HS-27A (cell line): ENCODE measurements at regions not wholly inside any gene's neighbourhood (a gene's known extent, or its start where the extent isn't known, plus 50 kb on each side); places are given as distances from the start of the nearest gene placed in this dataset.

Experiments
- DNase-seq: peaks from one replicate; pipeline ENCODE4 v3.0.0-alpha.2; 2012; ENCODE audit warnings: low read depth, missing footprints

GRCh38 chr2:226077841-226078240 lies 678.3 kb downstream of the NYAP2 start:
- no peak for DNase-seq

DNA sequence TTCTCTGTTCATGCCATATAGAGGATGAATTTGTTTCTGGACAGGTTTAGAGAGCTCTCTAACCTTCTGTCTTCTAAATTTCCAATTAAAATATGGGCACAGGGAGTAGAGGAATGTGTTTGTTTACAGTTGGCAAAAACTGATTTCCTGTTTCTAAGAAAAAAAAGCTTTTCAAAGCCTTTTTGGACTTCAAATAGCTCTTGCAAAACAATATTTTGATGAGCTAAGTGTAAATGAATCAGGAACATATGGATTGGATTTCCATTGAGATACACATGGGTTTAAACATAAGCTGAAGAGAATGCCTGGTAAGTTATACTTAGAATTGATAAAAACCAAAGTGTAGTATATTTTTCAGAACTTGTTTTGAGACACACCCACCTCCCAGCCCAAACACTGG lies 677.5 kb downstream of the NYAP2 start:
- DNase-seq: no peak

GRCh38 chr2:226076529-226076928 lies 677.0 kb downstream of the NYAP2 start:
- DNase-seq: no peak

DNA sequence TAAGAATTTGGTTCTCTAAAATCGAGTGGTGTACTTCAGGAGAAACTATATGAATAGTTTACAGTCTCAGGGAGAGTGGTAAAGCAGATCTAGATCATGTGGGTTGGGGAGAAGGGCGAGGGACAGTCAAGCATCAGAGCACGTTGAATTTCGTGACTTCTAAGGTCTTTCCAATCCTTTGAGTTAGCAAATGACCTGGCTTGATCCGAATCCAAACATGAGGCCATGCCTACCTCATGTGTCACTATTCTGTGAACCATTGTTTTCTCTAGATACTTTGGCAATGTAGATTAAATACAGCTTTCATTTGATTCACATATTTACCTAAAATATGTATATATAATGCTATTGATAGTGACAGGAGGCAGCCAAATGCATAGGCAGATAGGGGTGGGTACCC lies 674.9 kb downstream of the NYAP2 start:
- no peak for DNase-seq

DNA sequence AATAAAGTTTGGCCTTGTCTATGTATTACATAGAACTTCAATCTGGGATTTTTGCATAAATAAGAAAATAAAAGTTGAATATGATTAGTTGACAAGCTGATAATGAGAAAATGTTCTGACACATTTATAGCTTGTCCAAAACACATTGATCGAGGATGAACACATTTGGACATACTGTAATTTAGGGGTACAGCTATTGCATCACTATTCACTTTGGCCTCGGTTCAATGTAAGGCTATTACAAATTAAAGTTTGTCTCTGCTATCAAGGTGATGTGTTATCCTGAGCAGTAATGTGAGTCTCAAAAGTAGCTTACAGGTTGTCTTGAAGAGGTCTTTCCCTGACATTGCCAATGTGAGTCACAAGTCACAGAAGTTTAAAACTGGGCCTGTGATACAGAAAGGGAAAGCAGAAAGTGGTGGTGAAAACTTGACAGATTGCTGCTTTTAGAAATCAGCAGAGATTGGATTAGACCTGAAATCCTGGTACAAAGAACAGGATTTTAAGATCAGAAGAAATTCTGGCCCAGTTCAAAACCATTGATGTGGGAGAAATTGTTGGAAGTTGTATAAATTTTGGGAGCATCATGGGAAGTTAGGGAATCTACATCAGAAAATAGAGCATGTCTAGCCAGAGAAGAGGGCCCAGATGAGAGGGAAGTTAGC lies 674.1 kb downstream of the NYAP2 start:
- DNase-seq: no peak

DNA sequence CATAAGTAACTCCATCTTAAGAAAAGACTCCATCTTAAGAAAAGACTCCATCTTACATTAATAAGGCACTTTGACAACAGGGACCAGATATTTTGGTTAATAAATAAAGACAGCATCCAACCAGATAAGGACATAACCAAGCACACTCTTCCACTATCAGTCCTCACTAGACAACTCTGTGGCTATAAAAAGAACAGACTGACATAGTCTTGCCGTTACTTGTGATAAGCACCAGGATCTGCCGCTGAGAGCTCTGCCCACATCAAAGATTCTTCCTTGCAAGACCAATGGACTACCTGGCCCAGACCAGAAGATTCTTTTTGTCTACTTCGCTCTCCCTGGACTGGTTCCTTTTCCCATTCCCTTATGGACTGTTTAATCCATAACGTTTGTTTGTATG lies 667.4 kb downstream of the NYAP2 start:
- DNase-seq: no peak

- no peak for DNase-seq
These were observed 666.9 kb downstream of the NYAP2 start for GRCh38 chr2:226066391-226066790.

DNA sequence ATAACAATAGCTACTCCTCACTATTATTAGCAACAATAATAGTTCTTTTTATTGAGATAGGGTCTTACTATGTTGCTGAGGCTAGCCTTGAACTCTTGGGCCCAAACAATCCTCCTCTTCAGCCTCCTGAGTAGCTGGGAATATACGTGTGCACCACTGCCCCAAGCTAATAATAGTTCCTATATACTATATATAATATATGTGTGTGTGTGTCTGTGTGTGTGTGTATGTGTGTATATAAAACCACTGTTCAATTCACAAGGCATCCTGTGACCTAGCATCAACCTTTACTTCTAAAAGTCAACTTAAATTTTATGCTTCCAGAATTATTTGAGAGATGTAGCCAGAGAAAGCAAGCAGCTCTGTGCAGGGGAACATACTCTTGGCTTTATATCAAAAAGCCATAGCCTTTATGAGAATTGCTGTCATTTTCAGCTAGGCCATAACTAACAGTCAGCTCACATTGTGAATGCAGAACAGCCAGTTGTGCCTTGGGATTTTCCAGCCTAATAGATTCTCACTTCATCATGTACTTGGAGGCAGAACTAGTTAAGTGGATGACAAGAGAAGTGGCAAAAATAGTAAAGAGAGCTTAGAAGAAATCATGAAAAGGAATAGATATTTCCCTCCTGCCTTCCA lies 665.5 kb downstream of the NYAP2 start:
- no peak for DNase-seq

DNA sequence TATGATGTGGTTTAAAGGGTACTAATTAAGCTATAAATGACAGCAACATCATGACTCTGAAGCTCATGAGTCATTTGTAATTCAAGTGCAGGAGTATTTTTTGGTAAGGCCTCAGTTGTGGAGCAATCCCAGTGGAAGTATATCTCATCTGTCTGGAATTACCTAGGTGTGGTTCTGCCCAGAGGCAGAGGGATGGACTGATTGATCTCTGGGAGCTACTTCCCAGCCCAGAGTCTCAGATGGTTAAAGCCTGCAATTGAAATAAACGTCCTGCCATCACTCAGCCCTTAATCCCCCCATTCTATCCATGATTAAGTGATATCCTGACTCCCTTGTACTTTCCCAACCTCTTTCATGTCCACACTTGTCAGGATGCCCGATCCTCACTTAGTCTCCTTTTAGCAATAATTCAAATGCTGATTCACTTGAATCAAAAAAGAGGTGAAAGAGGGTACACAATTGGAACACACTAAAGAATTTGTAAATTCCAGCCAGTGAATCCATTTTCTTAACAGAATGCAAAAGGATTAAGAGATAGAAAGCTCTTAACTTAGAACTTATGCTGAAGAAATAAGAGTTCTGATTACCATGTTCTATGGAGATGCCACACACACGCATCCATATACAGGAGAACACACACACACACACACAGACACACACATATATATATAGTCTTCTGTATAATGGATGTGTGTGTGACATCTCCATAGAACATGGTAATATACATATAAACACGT lies 664.4 kb downstream of the NYAP2 start:
- no peak for DNase-seq

- DNase-seq: no peak
These were observed 660.6 kb downstream of the NYAP2 start for GRCh38 chr2:226059961-226060627.

GRCh38 chr2:226057914-226058313 lies 658.4 kb downstream of the NYAP2 start:
- no peak for DNase-seq

DNA sequence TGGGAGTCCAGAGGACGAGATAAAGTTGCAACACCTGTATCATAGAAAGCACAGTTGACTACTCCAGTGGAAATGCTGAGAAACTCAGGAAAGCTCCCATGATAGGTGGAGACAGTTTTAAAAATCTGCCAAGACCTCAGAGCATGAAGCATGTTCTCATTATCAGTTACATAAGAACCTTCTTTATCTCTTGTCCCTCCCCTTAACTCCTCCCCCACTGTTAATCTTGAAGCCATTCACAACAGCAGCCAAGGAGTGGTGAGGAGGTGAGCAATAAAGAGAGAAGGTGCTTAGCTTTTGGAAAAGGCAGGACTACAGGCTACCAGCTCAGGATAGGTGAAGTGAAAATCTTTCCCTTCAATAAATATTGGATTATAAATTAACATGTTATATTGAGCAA lies 657.9 kb downstream of the NYAP2 start:
- no peak for DNase-seq

DNA sequence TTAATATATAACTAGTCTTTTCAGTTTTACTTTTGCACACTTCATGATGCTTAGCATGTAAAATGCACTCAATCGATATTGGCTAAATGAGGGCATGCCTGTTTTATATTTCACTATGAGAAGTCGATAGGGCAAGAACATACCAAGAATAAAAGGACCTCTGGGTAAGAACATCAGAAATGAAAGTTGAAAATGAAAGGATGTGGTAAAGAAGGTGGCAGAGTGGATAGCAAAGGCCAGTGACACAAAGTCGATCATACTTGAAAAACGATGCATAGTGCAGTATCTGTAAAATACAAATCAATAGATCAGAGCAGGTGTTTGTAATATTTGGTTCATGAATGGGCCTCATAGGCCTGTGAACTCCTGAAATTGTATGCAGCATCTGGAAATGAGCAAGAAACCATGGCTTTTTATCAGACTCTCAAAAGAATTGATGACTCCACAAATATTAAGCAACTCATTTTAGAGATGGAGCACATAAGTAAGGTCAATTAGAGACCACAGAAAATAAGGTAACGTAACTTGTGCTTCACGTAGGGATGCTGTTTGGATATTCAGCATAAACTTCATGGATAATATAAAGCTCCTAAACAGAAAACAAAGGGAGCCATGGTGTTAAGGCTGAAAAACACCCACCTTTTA lies 653.4 kb downstream of the NYAP2 start:
- DNase-seq: no peak

- DNase-seq: no peak
These were observed 651.3 kb downstream of the NYAP2 start for GRCh38 chr2:226050822-226051221.

GRCh38 chr2:226048611-226049010 lies 649.1 kb downstream of the NYAP2 start:
- DNase-seq: no peak

- DNase-seq: no peak
These were observed 645.6 kb downstream of the NYAP2 start for GRCh38 chr2:226045080-226045479.

- no peak for DNase-seq
These were observed 640.9 kb downstream of the NYAP2 start for GRCh38 chr2:226040344-226040900.

DNA sequence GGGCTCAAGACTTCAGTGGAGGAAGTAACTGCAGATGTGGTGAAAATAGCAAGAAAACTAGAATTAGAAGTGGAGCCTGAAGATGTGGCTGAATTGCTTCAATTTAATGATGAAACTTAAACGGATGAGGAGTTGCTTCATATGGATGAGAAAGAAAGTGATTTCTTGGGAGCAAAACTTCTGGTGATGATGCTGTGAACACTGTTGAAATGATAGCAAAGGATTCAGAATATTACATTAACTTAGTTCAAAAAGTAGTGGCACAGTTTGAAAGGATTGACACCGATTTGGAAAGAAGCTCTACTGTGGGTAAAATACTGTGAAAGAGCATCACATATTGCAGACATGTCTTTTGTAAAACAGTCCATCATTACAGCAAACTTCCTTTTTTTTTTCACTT lies 638.0 kb downstream of the NYAP2 start:
- no peak for DNase-seq

GRCh38 chr2:226031647-226032501 lies 632.4 kb downstream of the NYAP2 start:
- no peak for DNase-seq

DNA sequence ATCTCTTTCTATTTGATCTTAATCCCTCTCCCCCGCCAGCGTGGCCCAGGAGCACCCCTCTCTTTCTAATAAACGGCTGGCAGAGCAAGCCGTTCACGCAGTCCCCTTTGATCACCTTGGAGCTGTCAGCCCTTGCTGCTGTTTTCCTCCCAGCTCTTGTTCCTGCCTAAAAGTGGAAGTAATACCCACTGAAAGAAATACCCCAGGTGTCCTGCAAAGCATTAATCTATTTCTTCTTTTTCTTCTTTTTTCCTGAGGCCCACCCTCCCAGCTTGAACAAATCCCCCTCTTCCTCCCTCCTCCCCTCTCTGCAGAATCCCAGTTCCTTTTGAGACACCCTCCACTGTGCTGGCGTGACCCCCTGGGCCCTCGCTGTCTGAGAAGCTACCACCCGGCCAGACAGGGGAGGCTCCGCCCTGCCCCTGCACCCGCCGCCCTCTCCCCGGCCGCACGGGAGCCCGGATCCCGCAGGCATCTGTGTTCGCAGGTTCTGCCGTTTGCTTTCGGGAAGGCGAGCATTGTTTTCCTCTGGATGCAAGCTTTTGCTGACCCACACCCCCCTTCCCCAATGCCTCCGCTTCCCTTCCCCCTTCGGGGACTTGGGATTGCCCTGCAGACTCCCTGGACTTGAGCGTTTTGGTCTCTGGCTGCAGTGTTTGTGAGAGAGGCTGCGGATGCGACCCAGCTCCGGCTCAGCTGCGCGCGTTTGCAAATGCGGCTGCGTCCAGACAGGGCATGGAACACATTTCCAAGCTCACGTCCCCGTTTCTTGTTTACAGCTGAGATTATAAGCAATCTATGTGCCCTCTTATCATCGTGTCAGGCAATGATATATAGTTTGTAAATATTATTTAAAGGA lies 631.5 kb downstream of the NYAP2 start:
- DNase-seq: no peak
